ENCODE measurements at regions not wholly inside any gene's neighbourhood (a gene's known extent, or its start where the extent isn't known, plus 50 kb on each side); places are given as distances from the start of the nearest gene placed in this dataset.

- H4K20me1 ChIP-seq (ENCODE audit: insufficient read depth) = no peaks in the 10 kb centered on the region
- H3K27ac ChIP-seq (ENCODE audit: low read length) = no peak overlapping the region
- H3K4me2 ChIP-seq (ENCODE audit: low read length) = no peak overlapping the region
- no peaks in the 10 kb centered on the region for H3K27me3 ChIP-seq (ENCODE audit: insufficient read depth, low read depth, low read length)
- H3K9me2 ChIP-seq (ENCODE audit: insufficient read depth, low read length) = no peaks in the 10 kb centered on the region
- H3K9ac ChIP-seq (ENCODE audit: low read length) = no peak overlapping the region
- TF ChIP-seq EP300 (conservative IDR thresholded peaks at IDR 0.05; ENCODE audit: poor library complexity, severe bottlenecking) (no peak), SMC3 (conservative IDR thresholded peaks at IDR 0.05; ENCODE audit: poor library complexity) (no peak)
- H3K4me3 ChIP-seq (ENCODE audit: low read length) = no peak overlapping the region
- no peak overlapping the region for H2AFZ ChIP-seq (ENCODE audit: low read depth, low read length)
- no peaks in the 10 kb centered on the region for H3K9me3 ChIP-seq (ENCODE audit: low read length)
- H3K79me2 ChIP-seq (replicated peaks; ENCODE audit: insufficient read depth, low read length) = no peaks in the 10 kb centered on the region
- H3K36me3 ChIP-seq (ENCODE audit: insufficient read depth, low read length) = no peaks in the 10 kb centered on the region
- no peaks in the 10 kb centered on the region for H3F3A ChIP-seq (ENCODE audit: insufficient read depth, low read length, poor library complexity, severe bottlenecking)
These were observed 182.3 kb upstream of the FN1 start for GRCh38 chr2:215618145-215618544.

- Histone ChIP-seq H3K9me3 (ENCODE audit: low read length) (no peaks in the 10 kb centered on the region), H3K36me3 (ENCODE audit: insufficient read depth, low read length) (no peaks in the 10 kb centered on the region), H2AFZ (ENCODE audit: low read depth, low read length) (no peak overlapping the region), H3K4me2 (ENCODE audit: low read length) (no peak overlapping the region), H3K4me3 (ENCODE audit: low read length) (no peak overlapping the region), H3F3A (ENCODE audit: insufficient read depth, low read length, poor library complexity, severe bottlenecking) (no peaks in the 10 kb centered on the region), H3K27me3 (ENCODE audit: insufficient read depth, low read depth, low read length) (no peaks in the 10 kb centered on the region), H3K27ac (ENCODE audit: low read length) (no peak overlapping the region), H3K9me2 (ENCODE audit: insufficient read depth, low read length) (no peaks in the 10 kb centered on the region), H4K20me1 (ENCODE audit: insufficient read depth) (no peaks in the 10 kb centered on the region), H3K79me2 (replicated peaks; ENCODE audit: insufficient read depth, low read length) (no peaks in the 10 kb centered on the region), H3K9ac (ENCODE audit: low read length) (no peak overlapping the region)
- TF ChIP-seq EP300 (conservative IDR thresholded peaks at IDR 0.05; ENCODE audit: poor library complexity, severe bottlenecking) = no peak
- TF ChIP-seq, protein P1, sequence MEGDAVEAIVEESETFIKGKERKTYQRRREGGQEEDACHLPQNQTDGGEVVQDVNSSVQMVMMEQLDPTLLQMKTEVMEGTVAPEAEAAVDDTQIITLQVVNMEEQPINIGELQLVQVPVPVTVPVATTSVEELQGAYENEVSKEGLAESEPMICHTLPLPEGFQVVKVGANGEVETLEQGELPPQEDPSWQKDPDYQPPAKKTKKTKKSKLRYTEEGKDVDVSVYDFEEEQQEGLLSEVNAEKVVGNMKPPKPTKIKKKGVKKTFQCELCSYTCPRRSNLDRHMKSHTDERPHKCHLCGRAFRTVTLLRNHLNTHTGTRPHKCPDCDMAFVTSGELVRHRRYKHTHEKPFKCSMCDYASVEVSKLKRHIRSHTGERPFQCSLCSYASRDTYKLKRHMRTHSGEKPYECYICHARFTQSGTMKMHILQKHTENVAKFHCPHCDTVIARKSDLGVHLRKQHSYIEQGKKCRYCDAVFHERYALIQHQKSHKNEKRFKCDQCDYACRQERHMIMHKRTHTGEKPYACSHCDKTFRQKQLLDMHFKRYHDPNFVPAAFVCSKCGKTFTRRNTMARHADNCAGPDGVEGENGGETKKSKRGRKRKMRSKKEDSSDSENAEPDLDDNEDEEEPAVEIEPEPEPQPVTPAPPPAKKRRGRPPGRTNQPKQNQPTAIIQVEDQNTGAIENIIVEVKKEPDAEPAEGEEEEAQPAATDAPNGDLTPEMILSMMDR (IDR thresholded peaks at IDR 0.05; ENCODE audit: poor library complexity, severe bottlenecking) = no peak
- TF ChIP-seq SMC3 (conservative IDR thresholded peaks at IDR 0.05; ENCODE audit: poor library complexity) = no peak
- TF ChIP-seq, protein P2, sequence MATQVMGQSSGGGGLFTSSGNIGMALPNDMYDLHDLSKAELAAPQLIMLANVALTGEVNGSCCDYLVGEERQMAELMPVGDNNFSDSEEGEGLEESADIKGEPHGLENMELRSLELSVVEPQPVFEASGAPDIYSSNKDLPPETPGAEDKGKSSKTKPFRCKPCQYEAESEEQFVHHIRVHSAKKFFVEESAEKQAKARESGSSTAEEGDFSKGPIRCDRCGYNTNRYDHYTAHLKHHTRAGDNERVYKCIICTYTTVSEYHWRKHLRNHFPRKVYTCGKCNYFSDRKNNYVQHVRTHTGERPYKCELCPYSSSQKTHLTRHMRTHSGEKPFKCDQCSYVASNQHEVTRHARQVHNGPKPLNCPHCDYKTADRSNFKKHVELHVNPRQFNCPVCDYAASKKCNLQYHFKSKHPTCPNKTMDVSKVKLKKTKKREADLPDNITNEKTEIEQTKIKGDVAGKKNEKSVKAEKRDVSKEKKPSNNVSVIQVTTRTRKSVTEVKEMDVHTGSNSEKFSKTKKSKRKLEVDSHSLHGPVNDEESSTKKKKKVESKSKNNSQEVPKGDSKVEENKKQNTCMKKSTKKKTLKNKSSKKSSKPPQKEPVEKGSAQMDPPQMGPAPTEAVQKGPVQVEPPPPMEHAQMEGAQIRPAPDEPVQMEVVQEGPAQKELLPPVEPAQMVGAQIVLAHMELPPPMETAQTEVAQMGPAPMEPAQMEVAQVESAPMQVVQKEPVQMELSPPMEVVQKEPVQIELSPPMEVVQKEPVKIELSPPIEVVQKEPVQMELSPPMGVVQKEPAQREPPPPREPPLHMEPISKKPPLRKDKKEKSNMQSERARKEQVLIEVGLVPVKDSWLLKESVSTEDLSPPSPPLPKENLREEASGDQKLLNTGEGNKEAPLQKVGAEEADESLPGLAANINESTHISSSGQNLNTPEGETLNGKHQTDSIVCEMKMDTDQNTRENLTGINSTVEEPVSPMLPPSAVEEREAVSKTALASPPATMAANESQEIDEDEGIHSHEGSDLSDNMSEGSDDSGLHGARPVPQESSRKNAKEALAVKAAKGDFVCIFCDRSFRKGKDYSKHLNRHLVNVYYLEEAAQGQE (IDR thresholded peaks at IDR 0.05; ENCODE audit: borderline replicate concordance) = no peak
- no peak for TF ChIP-seq EZH2 (IDR thresholded peaks at IDR 0.05; ENCODE audit: borderline replicate concordance, insufficient read depth, low read length, poor library complexity, severe bottlenecking)
- TF ChIP-seq TAF1 (IDR thresholded peaks at IDR 0.05; ENCODE audit: low read depth) = no peak
- TF ChIP-seq POLR2AphosphoS5 (IDR thresholded peaks at IDR 0.05) = no peak
- no peak for TF ChIP-seq MXI1 (conservative IDR thresholded peaks at IDR 0.05; ENCODE audit: poor library complexity, severe bottlenecking)
- no peak for TF ChIP-seq RAD21 (conservative IDR thresholded peaks at IDR 0.05)
These were observed 181.4 kb upstream of the FN1 start for GRCh38 chr2:215617060-215617824.

All from neural cell (in vitro differentiated cells).